ENCODE measurements at regions not wholly inside any gene's neighbourhood (a gene's known extent, or its start where the extent isn't known, plus 50 kb on each side); places are given as distances from the start of the nearest gene placed in this dataset.

- no peak for TF ChIP-seq IRF5 (IDR thresholded peaks at IDR 0.05; ENCODE audit: borderline replicate concordance)
- no peak for TF ChIP-seq MTA2 (IDR thresholded peaks at IDR 0.05; ENCODE audit: low read depth)
Observed at GRCh38 chr7:115410434-115410820, 488.5 kb downstream of the MDFIC start (continued).

- intact Hi-C loops (cut with micrococcal nuclease; ENCODE audit: unreplicated experiment): no loop called here
- WGBS (ENCODE audit: insufficient coverage, insufficient replicate concordance, low lambda C conversion rate, missing lambda C conversion rate): 27% methylated on average over 3 of the region's 3 CpGs
- in situ Hi-C loops (cut with MboI): no loop called here
- no peak overlapping the region for H3K4me3 ChIP-seq
- H3K27me3 ChIP-seq (replicated peaks in 1 of 2; ENCODE audit: control insufficient read depth in 2 of 2, insufficient read depth in 2 of 2, low read length in 1 of 2): no peaks in the 10 kb centered on the region
- no peak overlapping the region for H3K4me2 ChIP-seq (ENCODE audit: control insufficient read depth, insufficient read depth)
- DNase-seq (ENCODE audit: low read depth, low spot score) (no peak), FAIRE-seq (peak; percentile 47), ATAC-seq (peak; percentile 53)
- no peak overlapping the region for H3K9ac ChIP-seq (ENCODE audit: control insufficient read depth, insufficient read depth, low read length)
- no peaks in the 10 kb centered on the region; the same call in 2 of the 3 replicates for H3K9me3 ChIP-seq (replicated peaks; ENCODE audit: control insufficient read depth, insufficient read depth, low read length)
- peaks cover 10% of the 10 kb centered on the region; the same call in 1 of the 2 replicates for H3K4me1 ChIP-seq (ENCODE audit: control insufficient read depth, insufficient read depth, low read length)
- no peaks in the 10 kb centered on the region for H3K79me2 ChIP-seq (ENCODE audit: control insufficient read depth, insufficient read depth, low read length)
- ChIA-PET CTCF (interaction anchor here (0.9 kb wide), 1 partner anchor 51 kb away, joined by 3 read pairs; no protein-coding TSS in a partner anchor), SMC1A (ENCODE audit: uncharacterized antibody, unreplicated experiment) (interaction anchor here (1.2 to 1.6 kb wide), 5 partner anchors 22 to 217 kb away, joined by 3 to 6 read pairs (median 4); no protein-coding TSS in a partner anchor), POLR2A (no interaction called here), RAD21 (ENCODE audit: unreplicated experiment) (interaction anchor here (0.6 kb wide), 1 partner anchor 13 kb away, joined by 3 read pairs; no protein-coding TSS in a partner anchor)
- no peaks in the 10 kb centered on the region for H3K36me3 ChIP-seq (ENCODE audit: control insufficient read depth in 2 of 2, insufficient read depth in 2 of 2, low read length in 1 of 2)
- TF ChIP-seq E2F4 (IDR thresholded peaks at IDR 0.05; ENCODE audit: low read depth, low read length): no peak
- no peak for TF ChIP-seq IKZF2 (IDR thresholded peaks at IDR 0.05)
- no peak for TF ChIP-seq NR2F1 (conservative IDR thresholded peaks at IDR 0.05)
- TF ChIP-seq POLR2AphosphoS5 (IDR thresholded peaks at IDR 0.05; ENCODE audit: low read length): no peak
- TF ChIP-seq CBFB (IDR thresholded peaks at IDR 0.05; ENCODE audit: low read depth): no peak
- no peak for TF ChIP-seq ETV6 (conservative IDR thresholded peaks at IDR 0.05 in 1 of 2, IDR thresholded peaks at IDR 0.05 in 1 of 2; ENCODE audit: borderline replicate concordance in 1 of 2, low read depth in 1 of 2)
- no peaks in the 10 kb centered on the region for H4K20me1 ChIP-seq (ENCODE audit: control insufficient read depth, insufficient read depth)
- BruUV-seq (replicated peaks): no TSS peak
- peak overlapping the region; percentile 5; the same call in 1 of the 2 replicates for H2AFZ ChIP-seq (ENCODE audit: control insufficient read depth, low read depth, low read length)
- no peak overlapping the region for H3K27ac ChIP-seq (ENCODE audit: control insufficient read depth, insufficient read depth)
Observed at GRCh38 chr7:115409682-115410433, 488.0 kb downstream of the MDFIC start.
